ENCODE measurements at regions not wholly inside any gene's neighbourhood (a gene's known extent, or its start where the extent isn't known, plus 50 kb on each side); places are given as distances from the start of the nearest gene placed in this dataset.

- no peak for TF ChIP-seq ZNF431 (CRISPR knock-in tag; IDR thresholded peaks at IDR 0.05)
- TF ChIP-seq PURB (CRISPR knock-in tag; IDR thresholded peaks at IDR 0.05; ENCODE audit: low read depth) = no peak
- TF ChIP-seq PCBP1 (IDR thresholded peaks at IDR 0.05; ENCODE audit: low read depth, low read length, poor library complexity, severe bottlenecking) = no peak
- TF ChIP-seq ZNF263 (CRISPR knock-in tag; IDR thresholded peaks at IDR 0.05; ENCODE audit: borderline replicate concordance) = no peak
- TF ChIP-seq MEF2D (tag; conservative IDR thresholded peaks at IDR 0.05; ENCODE audit: low read depth) = no peak
- peak; percentile 93 for TF ChIP-seq CBFA2T2 (conservative IDR thresholded peaks at IDR 0.05)
- TF ChIP-seq ZNF324 (CRISPR knock-in tag; IDR thresholded peaks at IDR 0.05) = no peak
- no peak for TF ChIP-seq RBM14 (IDR thresholded peaks at IDR 0.05; ENCODE audit: borderline replicate concordance, insufficient read depth, low read depth, low read length)
- no peak for TF ChIP-seq RBBP5 (IDR thresholded peaks at IDR 0.05; ENCODE audit: borderline replicate concordance, insufficient read depth, low read length, poor library complexity, severe bottlenecking)
- no peak for TF ChIP-seq NR1H2 (CRISPR knock-in tag; IDR thresholded peaks at IDR 0.05)
- no peak for TF ChIP-seq HMG20A (CRISPR knock-in tag; conservative IDR thresholded peaks at IDR 0.05)
- no peak for TF ChIP-seq KLF6 (CRISPR knock-in tag; IDR thresholded peaks at IDR 0.05; ENCODE audit: borderline replicate concordance)
- no peak for TF ChIP-seq RERE (CRISPR knock-in tag; IDR thresholded peaks at IDR 0.05; ENCODE audit: borderline replicate concordance)
- TF ChIP-seq ADNP (tag; IDR thresholded peaks at IDR 0.05) = no peak
- TF ChIP-seq STAT5B (CRISPR knock-in tag; IDR thresholded peaks at IDR 0.05) = no peak
- TF ChIP-seq BRF1 (IDR thresholded peaks at IDR 0.05; ENCODE audit: borderline replicate concordance, extremely low read depth, insufficient read length) = no peak
- TF ChIP-seq NCOR1 (IDR thresholded peaks at IDR 0.05) = peak; percentile 90
- TF ChIP-seq ZNF274 (IDR thresholded peaks at IDR 0.05; ENCODE audit: borderline replicate concordance, low read depth, low read length) = peak; percentile 48; the same call in 1 of the 2 replicates
- TF ChIP-seq CBX3 (IDR thresholded peaks at IDR 0.05; ENCODE audit: borderline replicate concordance in 1 of 2, low read length in 2 of 2) = no peak
- TF ChIP-seq KLF13 (tag; IDR thresholded peaks at IDR 0.05; ENCODE audit: borderline replicate concordance, low read depth) = no peak
- peak in 1 of 2 experiments; percentile 53; a peak in 1 of 4 replicates for TF ChIP-seq ARNT (IDR thresholded peaks at IDR 0.05)
- TF ChIP-seq PHB (CRISPR knock-in tag; IDR thresholded peaks at IDR 0.05) = no peak
- peak; percentile 82 for TF ChIP-seq FOXM1 (IDR thresholded peaks at IDR 0.05; ENCODE audit: low read depth)
- no peak for TF ChIP-seq FOXM1 (CRISPR knock-in tag; IDR thresholded peaks at IDR 0.05; ENCODE audit: low read depth)
- no peak for TF ChIP-seq SIRT6 (IDR thresholded peaks at IDR 0.05; ENCODE audit: low read depth, low read length)
- no peak for TF ChIP-seq SRSF7 (optimal IDR thresholded peaks at IDR 0.05; ENCODE audit: low read depth, low read length)
- TF ChIP-seq NFIC (IDR thresholded peaks at IDR 0.05) = peak; percentile 78
Measured at GRCh38 chr3:118436697-118437262, 597.9 kb downstream of the IGSF11 start (continued).

All from K562 (cell line).